Aorta (tissue), 5 donors: ENCODE measurements at regions not wholly inside any gene's neighbourhood (a gene's known extent, or its start where the extent isn't known, plus 50 kb on each side); places are given as distances from the start of the nearest gene placed in this dataset.
A peak's percentile ranks its signal among the peaks of the same experiment; 100 is the strongest.

Experiments
- ATAC-seq: fragments of 200-7000 bp; cut with Tn5 transposase; one replicate; pipeline ENCODE4 v1.9.1; 2022; ENCODE audit warnings: moderate library complexity; ENCODE audit not compliant: low FRiP score
- DNase-seq, 2 donors: peaks; one replicate each; pipeline ENCODE4 v3.0.0-alpha.2; 2020
- H3K27ac ChIP-seq, 2 donors: one replicate each; pipeline ENCODE4 v1.5.1; 2013; ENCODE audit warnings: low read length in 2 of 2, mild to moderate bottlenecking in 2 of 2, moderate library complexity in 2 of 2, control low read depth in 1 of 2, inconsistent platforms in 1 of 2, low read depth in 1 of 2
- H3K27me3 ChIP-seq, 2 donors: one replicate each; pipeline ENCODE4 v1.6.1; 2013; ENCODE audit warnings: control low read depth in 1 of 2, low read length in 1 of 2, mild to moderate bottlenecking in 1 of 2, moderate library complexity in 1 of 2; ENCODE audit not compliant: insufficient read depth in 2 of 2, control insufficient read depth in 1 of 2
- H3K36me3 ChIP-seq, 2 donors: one replicate each; pipeline ENCODE4 v1.6.1; 2013; ENCODE audit warnings: control low read depth in 1 of 2, low read length in 1 of 2, mild to moderate bottlenecking in 1 of 2; ENCODE audit not compliant: insufficient read depth in 2 of 2, control insufficient read depth in 1 of 2
- H3K4me1 ChIP-seq, 2 donors: one replicate each; pipeline ENCODE4 v1.6.1; 2013; ENCODE audit warnings: low read length in 2 of 2, control low read depth in 1 of 2, mild to moderate bottlenecking in 1 of 2, moderate library complexity in 1 of 2; ENCODE audit not compliant: insufficient read depth in 2 of 2, control insufficient read depth in 1 of 2
- H3K4me3 ChIP-seq, 2 donors: one replicate each; pipeline ENCODE4 v1.5.1; 2013; ENCODE audit warnings: low read length in 2 of 2, control low read depth in 1 of 2, mild to moderate bottlenecking in 1 of 2
- H3K9me3 ChIP-seq: one replicate; pipeline ENCODE4 v1.6.1; 2013; ENCODE audit warnings: mild to moderate bottlenecking, low read length; ENCODE audit not compliant: control insufficient read depth
- WGBS, 2 donors: extraction: QIAGEN DNeasy Blood & Tissue Kit; methylation state at CpG; one replicate each; pipeline ENCODE4 v1.1.7; 2013; 5-methylcytosine and 5-hydroxymethylcytosine counted together
- intact Hi-C, 2 donors: fragments of 100-400 bp; cut with DNase I; formaldehyde crosslinking; loops; one replicate each; pipeline versions ENCODE4 v1.14.2 to v1.15.0; 2022
- donor health status: healthy with polysubstance abuse.
- donor health status: Bipolar disorder and iron deficiency.
- donor health status: DM: no; HTN: no; CAD: no.
- donor health status: DM: no; HTN: no; CAD: no.
- donor health status: DM: yes; HTN: yes; CAD: no.

DNA sequence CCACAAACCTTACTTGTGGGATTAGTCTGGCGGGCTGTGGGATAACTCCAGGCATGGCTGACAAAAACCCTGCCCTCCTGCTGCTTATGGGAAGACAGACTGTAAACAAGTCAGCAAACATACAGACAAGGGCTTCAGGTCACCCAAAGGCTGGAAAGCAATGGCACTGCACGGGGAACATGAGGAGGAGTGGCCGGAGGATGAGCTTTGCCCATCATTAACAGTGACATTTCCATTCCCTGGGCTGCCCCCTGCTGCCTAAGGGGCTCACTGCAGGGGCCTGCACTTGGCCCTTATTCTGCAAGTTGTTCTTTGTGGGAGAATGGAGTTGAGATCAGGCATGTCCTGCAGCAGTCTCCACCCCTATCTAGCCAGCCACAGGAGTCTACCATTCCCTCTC lies 91.3 kb downstream of the UQCRFS1 start:
- 35 to 42% methylated on average over 3 of the region's 3 CpGs for WGBS, 2 donors
- peak; percentile 72 for ATAC-seq

DNA sequence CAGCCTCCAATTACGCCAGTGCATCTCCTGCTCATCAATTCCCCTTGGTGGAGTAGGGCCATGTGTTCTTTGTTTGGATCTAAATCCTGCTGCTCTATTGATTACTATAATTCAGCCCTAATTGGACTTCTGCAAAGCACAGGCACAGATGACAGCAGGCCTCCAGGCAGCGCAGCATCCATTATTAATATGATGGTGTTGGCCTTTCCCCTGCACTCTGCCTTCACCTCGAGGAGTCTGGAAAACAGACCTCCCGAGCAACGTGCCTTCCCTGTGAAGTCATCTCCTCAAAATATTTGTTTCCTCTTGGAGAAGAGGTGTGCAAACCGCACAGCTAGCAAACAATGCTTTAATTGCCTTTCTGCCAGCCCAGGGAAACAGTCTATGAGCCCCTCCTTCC lies 92.5 kb downstream of the UQCRFS1 start:
- DNase-seq = no peak
- ATAC-seq = no peak
- WGBS, 2 donors = 55 to 70% methylated on average over 6 of the region's 6 CpGs

More for the DNA sequence above, 91.3 kb downstream of the UQCRFS1 start:
- H3K36me3 ChIP-seq = no peaks in the 10 kb centered on the region
- no peak overlapping the region for H3K4me3 ChIP-seq
- DNase-seq = no peak
- no peak overlapping the region for H3K27ac ChIP-seq
- H3K27me3 ChIP-seq = no peaks in the 10 kb centered on the region
- H3K4me1 ChIP-seq = no peaks in the 10 kb centered on the region
- intact Hi-C loops = no loop called here
- H3K9me3 ChIP-seq = peaks cover 1% of the 10 kb centered on the region

DNA sequence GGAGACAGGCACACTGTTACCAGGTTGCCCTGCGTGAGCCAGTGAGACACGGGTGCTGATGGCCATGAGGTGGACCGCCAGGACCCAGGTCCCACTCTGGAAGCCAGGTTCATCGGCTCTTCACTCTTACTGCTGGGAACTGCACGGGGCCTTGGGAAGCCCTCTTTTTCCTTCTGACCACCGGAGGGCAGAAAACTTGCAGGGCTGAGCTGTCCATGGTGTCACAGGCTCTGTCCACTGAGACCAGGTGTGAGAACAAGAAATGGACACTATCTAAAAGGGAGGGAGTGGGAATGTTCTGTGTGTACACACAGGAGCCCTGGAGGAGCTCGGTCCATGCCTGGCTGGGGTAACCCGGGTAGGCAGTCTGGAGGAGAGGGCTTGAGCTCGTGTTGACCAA lies 93.4 kb downstream of the UQCRFS1 start:
- Histone ChIP-seq H3K4me1 (no peaks in the 10 kb centered on the region), H3K27ac (no peak overlapping the region), H3K9me3 (peaks cover 1% of the 10 kb centered on the region), H3K27me3 (no peaks in the 10 kb centered on the region), H3K36me3 (no peaks in the 10 kb centered on the region), H3K4me3 (no peak overlapping the region)
- DNase-seq = no peak
- 52 to 54% methylated on average over 9 of the region's 9 CpGs for WGBS, 2 donors
- ATAC-seq = no peak
- intact Hi-C loops = no loop called here

More for the DNA sequence above, 92.5 kb downstream of the UQCRFS1 start:
- Histone ChIP-seq H3K27ac (no peak overlapping the region), H3K4me1 (no peaks in the 10 kb centered on the region), H3K9me3 (peaks cover 1% of the 10 kb centered on the region), H3K27me3 (no peaks in the 10 kb centered on the region), H3K4me3 (no peak overlapping the region), H3K36me3 (no peaks in the 10 kb centered on the region)
- intact Hi-C loops = no loop called here

DNA sequence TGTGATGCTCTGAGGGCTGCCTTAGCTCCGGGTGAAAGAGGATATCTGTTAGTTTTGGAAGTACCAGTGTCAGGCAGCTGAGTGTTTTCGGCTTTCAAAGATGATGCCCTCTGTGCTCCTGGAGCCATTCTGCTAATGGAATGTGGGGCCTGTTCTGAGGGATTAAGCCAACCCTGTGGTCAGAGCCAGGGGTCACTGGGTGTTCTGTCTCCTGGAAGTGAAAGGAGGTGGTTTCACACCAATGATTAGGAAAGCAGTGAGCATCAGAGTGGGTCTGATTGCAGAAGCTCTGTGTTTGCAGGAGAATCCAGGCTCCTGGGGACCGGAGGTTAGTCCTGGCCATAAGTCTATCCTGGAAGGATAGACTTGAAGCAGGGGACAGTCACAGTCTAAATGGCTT lies 94.6 kb downstream of the UQCRFS1 start:
- WGBS, 2 donors = 30 to 32% methylated on average over 3 of the region's 3 CpGs
- H3K4me1 ChIP-seq = no peaks in the 10 kb centered on the region
- DNase-seq (no peak), ATAC-seq (no peak)
- no peak overlapping the region for H3K4me3 ChIP-seq
- H3K27ac ChIP-seq = no peak overlapping the region
- no peaks in the 10 kb centered on the region for H3K27me3 ChIP-seq
- H3K36me3 ChIP-seq = no peaks in the 10 kb centered on the region
- no peaks in the 10 kb centered on the region for H3K9me3 ChIP-seq
- intact Hi-C loops = no loop called here

DNA sequence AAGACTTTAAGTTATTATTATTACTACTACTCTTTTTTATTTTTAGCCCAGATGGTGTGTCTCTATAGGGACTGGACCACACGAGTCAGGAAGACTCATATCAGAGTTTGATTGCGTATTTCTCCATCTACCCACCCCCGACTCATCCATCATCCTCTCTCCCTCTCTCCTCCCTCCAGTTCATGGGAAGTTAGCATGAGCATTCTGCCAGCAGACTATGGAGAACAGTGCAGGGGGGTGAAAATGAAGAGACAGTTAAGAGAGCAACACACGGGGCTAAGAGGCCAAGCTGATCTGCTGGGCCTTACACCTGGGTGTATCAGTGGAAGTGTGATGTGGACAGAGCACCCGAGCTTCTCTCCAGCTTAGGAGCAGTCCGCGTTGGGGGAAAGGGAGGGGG lies 95.0 kb downstream of the UQCRFS1 start:
- intact Hi-C loops = no loop called here
- H3K4me1 ChIP-seq = no peaks in the 10 kb centered on the region
- H3K4me3 ChIP-seq = no peak overlapping the region
- no peak overlapping the region for H3K27ac ChIP-seq
- DNase-seq (no peak), ATAC-seq (no peak)
- H3K27me3 ChIP-seq = no peaks in the 10 kb centered on the region
- 18 to 20% methylated on average over 7 of the region's 7 CpGs for WGBS, 2 donors
- H3K9me3 ChIP-seq = no peaks in the 10 kb centered on the region
- no peaks in the 10 kb centered on the region for H3K36me3 ChIP-seq

DNA sequence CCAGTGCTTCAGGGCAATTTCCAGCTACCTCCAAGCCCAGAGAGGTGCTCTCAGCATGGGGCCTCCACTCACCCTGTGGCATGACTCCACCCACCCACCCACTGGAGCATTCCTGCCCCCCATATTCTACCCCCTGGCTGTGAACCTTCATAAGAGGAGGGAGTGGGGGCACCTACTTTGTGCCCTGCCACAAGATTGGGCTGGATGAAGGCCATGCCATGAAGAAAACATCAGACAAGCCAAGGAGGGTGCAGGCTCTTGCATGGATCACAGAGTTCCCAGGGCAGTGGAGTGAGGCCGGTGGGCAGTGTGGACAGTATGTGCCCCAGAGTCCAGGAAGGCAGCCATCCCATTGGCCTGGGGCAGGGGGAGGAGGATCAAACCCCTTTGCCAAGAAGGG lies 97.8 kb downstream of the UQCRFS1 start:
- H3K27ac ChIP-seq = no peak overlapping the region
- ATAC-seq = no peak
- no peaks in the 10 kb centered on the region for H3K4me1 ChIP-seq
- intact Hi-C loops = no loop called here
- WGBS, 2 donors = 90 to 93% methylated on average over 1 of the region's 1 CpG
- no peaks in the 10 kb centered on the region for H3K9me3 ChIP-seq
- no peak for DNase-seq
- H3K36me3 ChIP-seq = no peaks in the 10 kb centered on the region
- H3K4me3 ChIP-seq = no peak overlapping the region
- H3K27me3 ChIP-seq = no peaks in the 10 kb centered on the region

DNA sequence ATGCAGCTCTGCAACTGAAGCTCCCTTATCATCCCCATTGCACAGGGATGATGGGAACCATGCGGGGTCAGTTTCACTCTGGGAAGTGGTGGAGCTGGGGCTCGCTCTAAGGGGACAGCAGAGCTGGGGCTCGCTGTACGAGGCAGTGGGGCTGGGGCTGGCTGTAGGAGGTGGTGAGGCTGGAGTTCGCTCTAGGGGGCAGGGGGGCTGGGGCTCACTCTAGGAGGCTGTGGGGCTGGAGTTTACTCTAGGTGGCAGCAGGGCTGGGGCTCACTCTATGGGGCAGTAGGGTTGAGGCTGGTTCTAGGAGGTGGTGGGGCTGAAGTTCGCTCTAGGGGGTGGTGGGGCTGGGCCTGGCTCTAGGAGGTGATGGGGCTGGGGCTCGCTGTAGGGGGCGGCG lies 99.1 kb downstream of the UQCRFS1 start:
- no peaks in the 10 kb centered on the region for H3K36me3 ChIP-seq
- 84 to 87% methylated on average over 9 of the region's 9 CpGs for WGBS, 2 donors
- H3K4me3 ChIP-seq = no peak overlapping the region
- H3K27me3 ChIP-seq = no peaks in the 10 kb centered on the region
- no peaks in the 10 kb centered on the region for H3K4me1 ChIP-seq
- DNase-seq = no peak
- intact Hi-C loops = no loop called here
- H3K27ac ChIP-seq = no peak overlapping the region
- no peak for ATAC-seq
- no peaks in the 10 kb centered on the region for H3K9me3 ChIP-seq

DNA sequence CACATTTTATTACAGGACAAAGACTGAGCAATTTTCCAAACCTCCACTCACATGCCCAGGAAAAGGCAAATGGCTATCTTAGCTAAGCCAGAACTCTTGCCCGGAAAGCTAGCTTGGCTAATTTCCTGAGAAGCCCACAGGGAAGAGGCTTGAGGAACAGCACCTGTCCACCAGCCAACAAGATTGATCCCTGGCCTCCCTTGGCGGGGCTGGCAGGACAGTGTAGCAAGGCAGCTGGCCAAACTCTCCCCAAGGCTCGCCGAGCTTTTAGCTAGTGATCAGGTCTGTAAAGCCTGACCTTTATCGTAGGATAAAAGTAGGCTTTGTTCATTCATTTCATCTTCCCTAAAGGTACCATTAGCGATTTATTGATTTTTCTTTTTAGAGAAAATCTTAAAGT lies 101.4 kb downstream of the UQCRFS1 start:
- ATAC-seq (no peak), DNase-seq (no peak)
- Histone ChIP-seq H3K4me3 (no peak overlapping the region), H3K27me3 (no peaks in the 10 kb centered on the region), H3K27ac (no peak overlapping the region), H3K9me3 (no peaks in the 10 kb centered on the region), H3K4me1 (no peaks in the 10 kb centered on the region), H3K36me3 (no peaks in the 10 kb centered on the region)
- whole genome bisulfite sequencing, 2 donors = 66 to 67% methylated on average over 6 of the region's 6 CpGs
- intact Hi-C loops = no loop called here

DNA sequence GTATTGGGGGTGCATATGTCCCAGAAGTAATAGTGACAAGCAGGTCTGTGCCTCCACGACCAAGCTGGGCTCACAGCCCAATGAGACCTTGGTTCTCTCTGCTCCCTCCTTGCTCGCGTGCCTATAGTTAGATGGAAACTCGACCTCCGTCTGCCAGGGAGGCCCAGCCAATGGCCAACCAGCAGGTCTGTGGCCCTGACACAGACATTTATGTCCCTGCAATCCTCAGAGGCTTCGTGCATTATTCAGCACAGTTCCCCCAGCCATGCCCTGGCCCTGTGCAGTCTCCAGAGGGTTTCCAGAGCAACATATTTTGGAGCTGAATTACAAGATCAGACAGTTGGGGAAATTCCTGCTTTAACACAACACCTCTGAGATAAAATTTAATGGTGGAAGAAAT lies 105.1 kb downstream of the UQCRFS1 start:
- DNase-seq (no peak), ATAC-seq (no peak)
- 14 to 17% methylated on average over 6 of the region's 6 CpGs for WGBS, 2 donors
- H3K4me3 ChIP-seq = no peak overlapping the region
- H3K27me3 ChIP-seq = no peaks in the 10 kb centered on the region
- H3K27ac ChIP-seq = no peak overlapping the region
- intact Hi-C loops = no loop called here
- H3K36me3 ChIP-seq = no peaks in the 10 kb centered on the region
- H3K4me1 ChIP-seq = no peaks in the 10 kb centered on the region
- no peaks in the 10 kb centered on the region for H3K9me3 ChIP-seq
